NOMO-1 treated with DMSO at 0.1 percent for 48 hours (cell line): ENCODE measurements at regions not wholly inside any gene's neighbourhood (a gene's known extent, or its start where the extent isn't known, plus 50 kb on each side); places are given as distances from the start of the nearest gene placed in this dataset.
A peak's percentile ranks its signal among the peaks of the same experiment; 100 is the strongest.

Experiments
- DNase-seq: peaks from one replicate; lab custom pipeline; 2025; ENCODE audit not compliant: unreplicated experiment; lab: John Stamatoyannopoulos, UW

DNA sequence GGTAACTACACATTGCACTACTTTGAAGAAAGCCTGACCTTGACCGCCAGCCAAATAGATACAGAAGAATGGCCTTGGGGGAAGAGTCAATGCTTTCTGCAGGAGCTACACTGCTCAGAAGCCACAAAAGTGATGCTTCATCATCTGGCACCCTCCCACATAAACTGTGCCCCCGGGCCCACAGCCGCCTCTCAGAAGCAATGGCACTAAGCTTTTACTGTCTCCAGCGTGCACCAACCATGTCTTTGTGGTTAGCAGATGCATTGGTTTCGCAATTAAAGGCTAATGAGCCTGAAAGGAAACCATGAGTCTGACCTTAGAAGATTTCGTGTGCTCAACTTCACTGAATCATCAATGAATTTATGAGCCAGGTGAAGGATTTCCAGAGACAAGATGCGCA, 209.4 kb upstream of the TRIB2 start:
- DNase-seq = peak; percentile 96

DNA sequence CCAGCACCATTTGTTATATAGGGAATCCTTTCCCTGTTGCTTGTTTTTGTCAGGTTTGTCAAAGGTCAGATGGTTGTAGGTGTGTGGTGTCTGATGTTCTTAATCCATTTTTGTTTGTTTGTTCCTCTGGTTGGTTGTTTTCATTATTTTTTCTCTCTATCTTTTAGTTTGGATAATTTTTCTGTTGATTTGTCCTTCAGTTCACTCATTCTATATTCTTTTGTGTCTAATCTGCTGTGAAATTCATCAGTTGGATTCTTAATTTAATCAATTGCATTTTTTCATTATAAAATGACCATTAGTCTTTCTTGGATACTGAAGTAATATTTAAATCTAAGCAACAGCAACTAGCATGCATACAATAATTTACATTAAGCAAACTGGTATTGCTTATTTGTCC, 206.7 kb upstream of the TRIB2 start:
- DNase-seq = no peak

DNA sequence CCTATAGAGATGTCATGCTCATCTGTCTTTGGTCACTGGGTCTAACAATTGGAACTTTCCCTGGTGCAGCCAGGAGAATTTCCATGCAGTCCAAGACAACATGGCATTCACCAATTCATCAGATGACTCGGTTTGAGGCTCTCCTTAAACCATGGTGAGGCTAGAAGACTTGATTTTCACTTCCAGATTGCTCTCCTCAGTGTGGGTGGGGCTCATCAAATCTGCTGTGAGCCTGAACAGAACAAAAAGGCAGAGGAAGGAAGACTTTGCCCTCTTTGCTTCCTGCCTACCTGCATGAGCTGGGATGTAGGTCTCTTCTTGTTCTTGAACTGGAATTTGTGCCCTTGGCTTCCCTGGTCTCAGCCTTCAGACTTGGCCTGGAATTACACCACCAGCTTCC, 203.4 kb upstream of the TRIB2 start:
- no peak for DNase-seq

DNA sequence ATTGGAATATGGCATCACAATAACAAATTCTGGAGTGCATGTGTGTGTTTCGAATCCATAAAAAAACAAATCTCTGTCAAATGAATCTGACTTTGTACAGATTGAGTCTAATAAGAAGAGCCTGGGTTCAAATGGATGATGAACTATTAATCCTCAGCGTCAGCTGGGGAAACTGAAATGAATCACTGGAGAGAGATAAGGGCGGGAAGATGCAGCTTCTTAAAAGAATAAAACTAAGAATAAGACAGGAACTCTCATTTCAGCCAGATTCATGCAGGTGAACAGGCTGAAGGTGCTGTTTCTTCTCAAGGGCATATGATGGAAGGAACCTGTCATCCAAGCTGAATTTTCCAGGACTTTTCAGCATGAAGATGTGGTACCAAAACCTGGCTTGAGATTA, 202.6 kb upstream of the TRIB2 start:
- no peak for DNase-seq

DNA sequence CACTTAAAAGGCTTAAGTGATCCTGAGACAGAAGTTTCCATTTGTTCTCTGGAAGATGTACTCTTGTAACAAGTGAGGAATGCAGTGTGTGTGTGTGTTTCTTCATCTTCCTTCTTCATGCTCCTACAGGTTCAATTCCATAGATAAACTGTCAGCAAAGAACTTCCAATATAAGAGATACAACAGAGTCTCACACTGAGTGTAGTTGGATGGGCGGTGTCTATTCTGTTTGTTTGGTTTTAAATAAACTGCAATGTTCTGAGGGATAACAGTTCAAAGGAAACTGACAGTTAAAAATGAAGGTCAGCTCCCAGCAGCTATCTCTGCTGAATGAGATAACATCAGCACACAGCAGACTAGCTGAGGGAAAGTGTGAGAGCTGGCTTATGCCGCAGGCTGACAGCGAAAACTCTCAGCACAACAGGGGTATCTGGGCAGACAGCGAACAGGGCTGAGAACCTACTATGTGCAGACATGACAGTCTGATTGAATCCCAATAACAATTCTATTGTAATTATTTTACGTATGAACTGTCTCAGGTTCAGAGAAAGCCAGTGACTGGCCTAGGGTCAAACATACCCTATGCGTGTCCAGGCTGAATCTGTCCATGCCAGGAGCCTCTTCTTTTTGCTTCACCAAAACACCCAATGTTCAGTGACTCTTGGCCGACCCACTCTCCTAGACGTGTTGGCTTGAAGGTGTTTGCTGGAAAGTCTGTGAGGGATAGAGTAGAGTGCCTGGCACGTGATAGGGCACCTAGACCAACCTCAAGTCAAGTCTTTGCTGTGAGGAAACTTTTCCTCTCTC, 201.9 kb upstream of the TRIB2 start:
- DNase-seq = no peak

DNA sequence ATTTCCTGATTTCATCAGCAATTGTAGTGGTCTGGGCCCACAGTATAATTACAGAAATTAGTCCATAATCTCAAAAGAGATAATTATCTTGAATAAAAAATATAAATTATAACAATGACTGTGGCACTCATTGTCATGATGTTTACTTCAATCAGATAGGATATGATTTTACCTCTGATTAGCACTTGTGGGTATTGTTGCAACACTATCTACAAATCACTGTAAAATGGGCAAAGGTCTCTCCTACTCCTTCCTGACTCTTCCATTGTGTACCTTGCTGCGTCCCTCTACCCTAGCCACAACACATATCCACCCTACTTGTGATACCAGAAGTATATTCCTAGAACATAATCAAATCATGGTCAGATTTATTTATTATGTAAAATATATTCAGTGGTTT, 200.9 kb upstream of the TRIB2 start:
- no peak for DNase-seq

DNA sequence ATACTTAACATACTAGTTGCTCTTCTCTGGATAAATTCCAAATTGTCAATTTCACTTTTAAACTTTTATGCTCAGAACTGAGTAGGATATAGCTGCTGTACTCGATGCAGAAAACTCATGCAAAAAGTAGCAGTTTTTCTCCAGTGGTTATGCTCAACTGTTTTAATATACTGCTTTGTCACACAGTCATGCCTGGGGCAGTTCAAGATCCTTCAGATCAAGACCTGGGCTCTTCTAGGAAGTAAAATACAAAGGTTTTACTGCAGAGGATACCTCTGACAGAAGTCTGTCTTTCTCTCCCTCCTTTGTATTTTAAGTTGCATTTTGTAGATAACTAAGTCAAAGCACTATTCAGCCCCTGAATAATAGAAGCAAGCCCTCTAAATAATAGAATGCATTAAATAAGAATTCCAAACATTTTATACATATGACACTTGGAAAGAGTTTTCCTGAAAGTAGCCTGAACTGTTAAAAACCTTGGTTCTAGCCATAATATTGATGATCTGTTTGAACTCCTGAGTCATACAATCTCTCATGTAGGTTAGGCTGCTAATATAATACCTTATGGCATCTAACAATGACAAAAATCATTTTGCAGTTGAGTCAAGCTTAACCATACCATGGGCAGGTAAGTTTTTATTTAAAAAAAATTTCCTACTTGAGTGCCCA, 183.3 kb upstream of the TRIB2 start:
- DNase-seq = no peak

DNA sequence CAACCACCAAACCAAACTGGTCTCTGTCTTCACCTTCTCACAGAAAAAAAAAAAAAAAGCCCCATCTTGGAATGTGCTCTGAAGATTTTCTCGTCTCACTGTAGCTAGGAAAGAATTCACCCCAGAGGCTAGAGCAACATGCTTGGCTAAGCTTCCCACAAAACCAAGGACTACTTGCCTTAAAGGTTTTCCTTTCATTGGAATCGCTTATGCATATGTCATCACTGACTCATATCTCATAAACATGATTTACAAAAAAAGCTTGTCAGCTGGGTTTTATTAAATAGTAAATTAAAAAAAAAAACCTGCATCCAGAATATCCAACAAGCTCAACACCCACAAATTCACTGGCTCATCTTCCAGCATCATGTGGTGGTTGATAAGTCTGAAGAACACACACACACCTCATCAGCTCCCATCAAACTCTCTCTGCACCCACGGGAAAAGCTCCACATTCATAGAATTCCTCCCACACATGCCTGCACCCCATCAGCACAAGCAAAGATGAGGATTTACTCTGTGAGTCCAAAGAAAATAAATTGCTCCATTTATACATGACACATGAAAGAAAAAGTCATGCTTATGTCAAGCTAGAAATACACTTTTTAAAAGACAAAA, 182.0 kb upstream of the TRIB2 start:
- no peak for DNase-seq

DNA sequence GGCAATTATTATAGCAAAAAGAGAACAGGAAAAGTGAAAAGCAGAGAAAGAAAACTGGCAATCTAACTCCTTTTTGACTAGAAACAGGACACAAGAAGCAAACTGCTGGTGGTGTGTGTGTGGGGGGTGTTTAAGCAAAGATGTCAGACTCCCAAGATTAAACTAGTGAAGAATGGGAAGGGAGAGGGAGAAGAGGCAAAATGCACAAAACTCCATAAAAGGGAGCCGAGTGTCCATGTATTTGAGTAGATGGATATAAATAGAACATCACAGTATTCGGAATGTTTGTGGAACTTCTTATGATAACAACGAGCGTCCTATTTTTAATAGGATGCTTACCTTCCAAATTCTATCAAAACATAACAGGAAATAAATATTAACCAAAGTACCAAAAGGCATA, 179.8 kb upstream of the TRIB2 start:
- DNase-seq = no peak

DNA sequence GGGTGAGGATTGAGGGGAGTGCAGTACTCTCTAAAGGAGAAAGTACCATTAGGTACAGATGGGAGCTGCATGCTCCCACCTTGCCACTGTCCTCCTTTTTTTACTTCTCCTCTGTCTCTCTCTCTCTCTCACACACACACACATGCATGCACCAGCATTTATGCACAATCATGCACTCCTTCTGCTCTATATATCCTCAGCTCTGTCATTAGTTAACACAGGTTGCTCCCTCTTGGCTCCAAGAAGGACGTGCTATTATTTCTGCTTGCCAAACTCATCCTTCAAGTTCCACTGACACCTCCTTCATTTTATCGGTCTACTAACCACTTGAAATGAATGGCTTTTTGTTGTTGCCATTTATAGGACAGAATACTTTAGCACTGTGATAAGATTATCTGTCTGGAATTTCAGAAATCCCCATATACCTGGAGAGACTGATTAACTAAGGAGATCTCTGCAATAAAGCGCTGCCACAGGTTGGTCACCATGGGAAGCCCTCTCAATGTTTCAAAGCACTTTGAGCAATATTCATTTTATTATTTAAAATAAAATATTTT, 178.5 kb upstream of the TRIB2 start:
- no peak for DNase-seq

DNA sequence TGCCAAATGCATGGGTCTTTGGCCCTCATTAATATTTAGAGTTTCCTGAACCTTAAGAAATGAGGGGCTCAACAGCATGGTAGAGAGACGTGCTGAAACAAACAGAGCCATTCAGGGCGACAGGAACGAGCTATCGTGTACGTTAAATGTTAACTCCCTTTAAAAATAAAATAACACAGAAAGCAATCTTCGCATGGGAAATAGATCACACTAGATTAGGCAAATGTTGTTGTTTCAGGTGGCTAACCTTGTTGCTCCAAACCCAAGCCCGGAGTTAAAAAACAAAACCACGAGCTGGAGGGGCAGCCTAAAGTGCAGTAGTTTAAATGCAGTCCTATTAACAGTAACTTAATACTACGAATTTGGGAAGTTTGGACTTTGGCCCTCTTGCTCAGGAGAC, 177.4 kb upstream of the TRIB2 start:
- no peak for DNase-seq

DNA sequence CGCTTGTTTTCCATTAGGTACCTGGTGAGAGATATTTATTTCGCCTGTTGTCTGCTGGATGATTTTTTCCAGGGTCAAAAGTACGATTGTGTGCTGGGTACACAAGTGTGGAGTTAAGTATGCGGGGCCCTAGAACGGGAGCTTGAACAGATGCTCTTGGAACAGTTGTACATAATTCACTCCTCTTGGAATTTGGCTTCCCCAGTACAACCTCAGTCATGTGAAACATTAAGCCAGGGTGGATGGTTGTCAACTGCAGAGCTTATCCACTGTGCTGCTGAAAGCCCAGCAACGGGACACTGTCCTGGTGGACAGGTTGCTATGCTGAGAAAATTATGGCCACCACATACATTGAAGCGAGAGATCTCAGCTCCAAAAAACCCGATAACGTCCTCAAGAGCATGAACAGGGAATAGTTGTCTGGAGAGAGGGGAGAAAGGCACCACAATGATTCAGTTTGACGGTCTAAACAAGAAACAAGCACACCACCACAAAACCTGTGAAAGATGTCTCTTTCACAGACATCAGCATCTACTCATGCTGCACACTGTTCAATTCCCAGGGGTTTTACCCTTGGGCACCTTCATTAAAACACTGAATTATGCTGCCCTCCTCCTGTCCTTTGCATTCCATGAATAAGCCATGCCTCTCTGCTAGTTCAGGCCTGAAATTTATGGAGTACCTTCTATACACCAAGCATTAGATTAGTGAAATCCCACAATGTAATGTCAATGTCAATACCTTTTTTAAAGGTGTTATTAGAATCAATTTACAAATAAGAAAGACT, 176.8 kb upstream of the TRIB2 start:
- no peak for DNase-seq

DNA sequence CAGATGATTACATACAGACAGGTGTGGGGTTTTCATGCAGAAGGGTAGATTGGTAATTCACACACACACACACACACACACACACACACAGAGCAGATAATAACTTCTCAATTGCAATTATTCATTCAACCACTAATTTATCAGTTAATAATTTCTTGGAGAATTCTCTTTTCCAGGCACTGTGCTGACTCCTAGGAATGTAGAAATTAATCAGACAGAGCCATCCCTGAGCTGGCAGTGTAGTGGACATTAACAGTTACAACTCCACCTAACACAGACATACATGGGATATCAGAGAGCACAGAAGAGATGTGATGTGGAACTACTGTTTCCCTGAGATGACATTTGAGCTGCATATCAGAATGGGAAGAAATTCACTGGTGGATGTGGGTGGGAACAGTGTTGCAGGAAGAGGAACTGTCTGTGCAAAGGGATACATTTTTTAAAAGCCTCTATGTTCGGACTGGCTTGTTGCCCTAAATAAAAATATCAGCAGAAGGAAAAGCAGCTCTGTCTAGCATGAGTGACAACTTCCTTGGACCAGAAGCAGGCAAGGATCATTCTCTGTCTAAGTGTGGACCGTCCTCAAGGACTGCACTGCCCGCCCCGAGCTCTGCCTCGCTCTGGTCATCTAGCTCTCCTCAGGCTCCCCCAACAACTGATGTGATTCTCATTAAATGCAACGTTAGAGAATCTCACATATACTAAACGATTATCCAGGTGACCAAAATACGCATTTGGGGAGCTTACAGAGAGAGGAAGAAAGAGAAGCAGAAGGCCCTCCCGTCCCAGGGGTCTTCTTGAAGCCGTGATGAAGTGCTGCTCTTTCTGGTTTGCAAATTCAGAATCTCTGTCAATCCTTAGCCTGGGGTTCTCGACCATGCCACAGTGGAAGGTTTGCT, 173.4 kb upstream of the TRIB2 start:
- DNase-seq = no peak

DNA sequence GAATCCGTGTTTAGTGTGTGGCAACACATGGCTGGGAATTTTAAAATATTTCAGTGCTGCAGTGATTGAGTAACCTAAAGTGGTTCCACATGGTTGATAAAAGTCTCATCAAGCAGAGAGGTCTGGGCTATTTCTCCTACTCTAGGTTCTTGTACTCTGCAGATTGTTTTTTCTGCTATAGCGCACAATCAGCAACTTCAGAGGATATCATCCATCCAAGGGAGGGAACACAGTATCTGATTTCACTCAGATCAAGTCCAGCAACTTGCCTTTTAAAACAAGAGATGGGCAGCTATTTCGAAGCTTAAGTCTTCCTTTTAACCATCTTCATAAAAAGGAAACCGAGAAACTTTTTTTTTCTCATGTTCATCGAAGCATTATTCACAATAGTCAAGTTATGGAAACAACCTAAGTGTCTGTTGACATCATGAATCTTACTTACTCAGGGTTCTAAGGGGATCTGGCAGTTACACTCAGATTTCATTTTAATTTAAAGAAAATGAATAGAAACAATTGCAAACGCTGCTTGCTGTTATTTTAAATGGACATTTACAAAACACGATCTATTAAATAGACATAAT, 172.7 kb upstream of the TRIB2 start:
- DNase-seq = no peak

DNA sequence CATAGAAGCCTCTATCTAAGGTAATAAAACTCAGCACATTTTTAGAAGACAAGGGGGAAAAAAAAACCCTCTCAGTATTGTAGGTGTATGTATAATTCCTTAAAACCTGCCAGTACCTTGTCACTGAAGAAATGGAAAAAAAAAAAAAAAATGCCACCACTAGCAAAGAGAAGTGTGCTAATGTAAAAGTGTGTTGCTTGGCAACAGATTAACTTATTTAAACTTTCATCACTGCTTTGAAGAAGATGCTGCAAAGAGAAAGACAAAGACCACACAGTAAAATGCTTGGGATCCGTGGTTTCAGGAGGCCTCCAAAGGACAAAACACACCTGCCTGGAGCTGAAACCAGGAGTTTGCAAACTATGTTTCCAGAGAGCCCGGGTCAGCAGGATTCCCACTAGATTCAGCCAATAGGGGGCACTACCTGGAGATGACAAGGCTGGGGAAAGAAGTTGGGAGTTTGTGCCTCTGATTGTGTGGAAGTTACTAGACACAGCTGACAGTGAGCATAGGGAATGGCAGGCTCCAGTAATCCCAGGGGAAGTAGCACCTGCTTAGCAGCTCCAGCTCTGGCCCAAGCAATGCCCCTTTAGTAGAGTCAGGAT, 169.1 kb upstream of the TRIB2 start:
- DNase-seq = no peak

DNA sequence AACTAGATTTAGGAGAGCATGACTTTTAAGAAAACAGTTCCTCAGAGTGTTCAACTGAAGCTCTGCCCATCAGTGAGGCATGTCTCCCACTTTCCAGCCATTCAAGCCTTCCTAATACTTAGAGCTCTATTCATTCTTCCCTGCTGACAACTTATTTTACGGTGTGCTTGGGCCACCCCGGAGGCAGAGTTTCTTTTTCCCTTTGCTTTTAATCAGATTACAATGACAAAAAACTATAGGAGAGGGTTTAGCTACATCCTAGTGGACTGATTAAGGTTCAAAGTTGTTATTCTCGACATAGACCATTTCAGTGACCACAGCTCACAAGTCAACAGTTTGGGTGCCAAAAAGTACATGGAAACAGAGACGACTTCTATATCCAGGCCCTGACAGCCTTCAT, 167.8 kb upstream of the TRIB2 start:
- no peak for DNase-seq

DNA sequence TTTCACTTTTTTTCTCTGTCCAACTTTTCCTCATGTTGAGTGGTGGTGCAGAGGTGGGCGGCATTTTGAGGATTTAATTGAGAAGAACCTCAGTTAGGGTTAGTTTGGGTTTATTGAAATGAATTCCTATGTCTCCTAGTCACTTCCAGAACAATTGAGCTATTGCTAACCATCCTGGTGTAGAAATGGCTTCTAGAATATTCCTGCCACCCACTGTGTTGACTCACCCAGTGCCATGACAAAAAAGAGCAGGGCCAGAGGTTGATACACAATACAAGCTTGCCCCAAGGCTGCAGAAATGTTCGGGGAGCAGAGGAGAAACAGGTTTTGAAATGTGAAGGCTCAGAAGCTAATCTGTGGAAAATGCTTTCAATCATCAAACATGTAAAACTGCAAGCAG, 167.1 kb upstream of the TRIB2 start:
- no peak for DNase-seq

DNA sequence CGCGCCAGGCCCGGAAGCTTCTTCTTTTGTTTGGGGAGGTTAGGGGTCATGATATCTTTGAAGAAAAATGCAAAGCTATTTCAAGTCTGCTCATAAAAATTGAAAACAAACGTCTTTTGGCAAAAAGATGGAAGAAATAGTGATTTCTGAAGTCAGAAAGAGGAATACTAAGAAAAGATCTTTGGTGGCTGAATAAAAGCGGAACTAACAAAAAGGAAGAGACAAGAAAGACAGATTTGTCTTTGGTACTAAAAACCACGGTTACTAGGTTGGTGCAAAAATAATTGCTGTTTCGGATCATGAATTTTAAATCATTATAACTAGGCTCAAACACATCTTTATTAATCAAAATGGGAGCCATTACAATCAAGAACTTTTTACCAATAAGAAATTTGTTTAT, 164.6 kb upstream of the TRIB2 start:
- peak; percentile 85 for DNase-seq

DNA sequence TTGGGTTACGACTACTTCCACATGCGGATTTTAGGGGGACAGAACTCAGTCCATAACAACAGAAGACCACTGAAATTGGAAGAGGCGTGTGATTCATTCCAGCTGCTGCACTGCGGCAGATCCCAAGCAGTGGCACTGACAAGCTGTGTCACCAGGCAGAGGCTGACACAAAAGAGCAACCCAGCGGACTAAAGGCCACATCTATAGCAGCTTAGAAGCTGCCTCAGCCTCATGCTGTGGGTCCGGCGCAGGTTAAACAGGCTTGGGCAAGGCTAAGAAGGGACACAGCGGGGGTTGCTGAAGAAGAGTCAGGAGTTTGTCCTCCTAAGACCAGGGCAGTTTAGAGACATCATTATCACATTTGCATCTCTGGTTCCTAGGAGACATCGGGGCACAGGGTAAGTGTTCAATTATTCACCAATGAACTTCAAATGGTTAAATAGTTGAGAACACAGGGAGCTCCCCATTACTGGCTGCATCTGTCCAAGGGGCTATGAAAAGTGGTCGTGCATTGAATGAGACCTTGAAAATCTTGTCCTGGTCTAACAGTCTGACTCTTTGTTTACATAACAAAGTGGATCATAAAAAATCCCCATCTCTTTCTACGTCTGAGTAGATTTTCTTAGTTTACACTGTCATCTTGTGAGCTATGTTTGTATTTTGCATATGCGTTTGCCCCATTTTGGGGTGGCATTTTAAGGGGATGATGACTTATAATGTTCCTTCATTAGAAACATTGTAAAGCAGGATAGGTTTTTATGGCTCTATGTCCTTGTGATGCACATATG, 162.3 kb upstream of the TRIB2 start:
- no peak for DNase-seq
